Motor neuron (in vitro differentiated cells): ENCODE measurements at regions not wholly inside any gene's neighbourhood (a gene's known extent, or its start where the extent isn't known, plus 50 kb on each side); places are given as distances from the start of the nearest gene placed in this dataset.
A peak's percentile ranks its signal among the peaks of the same experiment; 100 is the strongest.

Source experiments
- ATAC-seq, 8 experiments: fragments of 200-7000 bp; cut with Tn5 transposase; replicated peaks in 6 of 8; 2 replicates each; pipeline ENCODE4 v1.8.0; 2021; ENCODE audit warnings: mild to moderate bottlenecking in 8 of 8, moderate library complexity in 8 of 8
- H3K27ac ChIP-seq, 2 donors: fragments of 250-450 bp; sonication (Bioruptor Pico); 2 replicates each; pipeline ENCODE4 v1.9.0; 2021; ENCODE audit warnings: antibody characterized with exemption in 2 of 2, mild to moderate bottlenecking in 2 of 2, moderate library complexity in 1 of 2
- H3K4me1 ChIP-seq, 2 donors: fragments of 250-450 bp; sonication (Bioruptor Pico); replicated peaks in 1 of 2; 2 replicates each; pipeline ENCODE4 v1.6.1; 2021; ENCODE audit warnings: antibody characterized with exemption in 2 of 2, mild to moderate bottlenecking in 2 of 2, moderate library complexity in 1 of 2
- H3K4me3 ChIP-seq, 5 donors: fragments of 250-450 bp; sonication (Bioruptor Pico); 2 replicates each; pipeline ENCODE4 v1.9.0; 2021; ENCODE audit warnings: antibody characterized with exemption in 5 of 5, mild to moderate bottlenecking in 5 of 5, moderate library complexity in 4 of 5
- WGBS, 10 experiments: fragments of 450-650 bp; shearing (Covaris generic); methylation state at CpG; one replicate each; pipeline ENCODE4 v1.0.0; 2022; 5-methylcytosine and 5-hydroxymethylcytosine counted together
- in situ Hi-C, 9 experiments: fragments of 400-800 bp; cut with MboI; loops; one replicate each; pipeline ENCODE4 v1.15.0; 2021; ENCODE audit warnings: low sequenced_read_pairs in 9 of 9, low pct_unique_long_range_greater_than_20kb in 2 of 9; ENCODE audit not compliant: unreplicated experiment in 9 of 9

DNA sequence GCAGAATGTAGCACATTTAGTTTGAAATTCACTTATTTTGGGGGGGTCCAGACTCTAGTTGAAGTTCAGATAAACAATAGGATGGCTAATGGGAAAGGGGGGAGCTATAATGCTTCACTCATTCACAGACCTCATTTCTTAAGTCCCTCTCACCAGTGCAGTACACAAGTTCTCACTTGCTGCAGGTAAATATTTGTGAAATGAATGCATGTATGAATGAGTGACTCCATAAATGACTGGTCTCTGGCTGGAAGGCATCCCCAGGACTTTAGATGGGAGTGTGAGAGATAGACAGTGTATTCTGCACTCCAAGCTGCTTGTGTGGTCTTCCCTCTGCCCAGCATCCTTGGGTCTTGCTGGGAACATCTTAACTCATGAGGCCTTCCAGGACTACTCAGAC lies 169.2 kb downstream of the ZIC5 start:
- no peak overlapping the region for H3K4me3 ChIP-seq
- ATAC-seq, result no peak
- in situ Hi-C loops, result no loop called here
- peaks cover 3 to 7% of the 10 kb centered on the region in 2 donors for H3K4me1 ChIP-seq
- no peak overlapping the region for H3K27ac ChIP-seq

DNA sequence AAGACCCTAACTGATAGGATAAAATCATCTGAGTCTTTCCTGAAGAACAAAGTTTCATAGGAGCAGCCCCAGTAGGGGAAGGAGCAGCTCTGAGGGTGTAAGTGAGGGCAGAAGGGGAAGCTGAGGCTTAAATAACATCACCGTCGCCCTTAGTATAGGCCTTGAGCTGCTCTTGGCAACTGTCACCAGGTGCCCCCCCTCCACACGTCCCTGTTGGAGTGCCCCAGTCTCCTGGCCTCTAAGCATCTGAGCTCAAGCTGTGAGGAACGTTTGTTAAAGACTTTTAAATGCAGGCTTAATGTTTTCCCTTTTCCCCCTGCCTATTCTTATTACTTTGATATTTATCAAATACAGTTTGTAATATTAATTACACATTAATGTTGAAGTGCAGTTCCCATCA lies 170.6 kb downstream of the ZIC5 start:
- ATAC-seq, result no peak
- in situ Hi-C loops, result no loop called here
- peaks cover 3 to 7% of the 10 kb centered on the region in 2 donors for H3K4me1 ChIP-seq
- 0 to 56% (median 26%) methylated on average over 1 to 4 of the region's 4 CpGs; no CpG with 5 or more reads in 4 of the 10 experiments for WGBS, 10 experiments
- H3K4me3 ChIP-seq, result no peak overlapping the region
- no peak overlapping the region for H3K27ac ChIP-seq

DNA sequence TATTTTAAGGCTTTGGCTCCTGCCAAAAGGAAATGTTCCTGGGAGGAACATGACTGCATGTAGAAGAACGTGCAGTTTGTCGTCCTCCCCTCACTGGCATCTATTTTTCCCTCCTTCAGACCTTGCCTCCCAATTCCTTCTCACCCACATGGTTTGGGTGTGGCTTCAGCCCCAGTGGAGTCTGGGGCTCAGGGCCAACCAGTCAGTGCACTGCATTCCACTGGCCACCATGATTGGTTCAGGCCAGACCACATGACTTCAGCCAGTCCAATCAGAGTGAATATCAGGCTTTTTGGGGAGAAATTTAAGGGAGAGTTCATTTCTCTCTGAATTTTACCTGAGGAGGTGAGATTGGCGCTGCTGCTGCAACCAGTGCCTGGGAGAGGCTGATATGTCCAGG lies 171.6 kb downstream of the ZIC5 start:
- in situ Hi-C loops, result no loop called here
- no peak for ATAC-seq
- H3K4me1 ChIP-seq, result peaks cover 0 to 7% of the 10 kb centered on the region in 2 donors
- 40 to 100% (median 82%) methylated on average over 1 to 2 of the region's 3 CpGs; no CpG with 5 or more reads in 4 of the 10 experiments for WGBS, 10 experiments
- no peak overlapping the region for H3K4me3 ChIP-seq
- H3K27ac ChIP-seq, result no peak overlapping the region

DNA sequence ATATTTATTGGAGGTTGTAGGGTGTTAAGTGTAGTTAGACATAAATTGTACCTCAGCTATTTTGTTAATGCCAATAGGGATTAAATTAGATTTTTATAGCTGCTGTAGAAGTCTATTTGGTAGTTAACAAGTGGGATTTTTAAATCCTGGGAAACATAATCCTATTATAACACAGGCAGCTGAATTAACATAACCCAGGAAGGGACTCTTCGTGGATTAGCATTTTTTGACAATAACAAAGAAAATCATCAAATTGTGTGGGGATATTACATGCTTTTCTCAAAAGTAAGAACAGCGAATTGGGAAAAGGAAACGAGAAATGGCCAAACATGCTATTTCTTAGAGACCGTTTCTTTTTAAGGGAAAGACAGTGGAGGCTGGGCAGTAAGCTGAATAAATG lies 172.8 kb downstream of the ZIC5 start:
- Histone ChIP-seq H3K27ac (no peak overlapping the region), H3K4me1 (peaks cover 0 to 7% of the 10 kb centered on the region in 2 donors), H3K4me3 (no peak overlapping the region)
- ATAC-seq, result no peak
- in situ Hi-C loops, result no loop called here
- WGBS, 10 experiments, result 38 to 100% (median 70%) methylated on average over 1 to 4 of the region's 4 CpGs

DNA sequence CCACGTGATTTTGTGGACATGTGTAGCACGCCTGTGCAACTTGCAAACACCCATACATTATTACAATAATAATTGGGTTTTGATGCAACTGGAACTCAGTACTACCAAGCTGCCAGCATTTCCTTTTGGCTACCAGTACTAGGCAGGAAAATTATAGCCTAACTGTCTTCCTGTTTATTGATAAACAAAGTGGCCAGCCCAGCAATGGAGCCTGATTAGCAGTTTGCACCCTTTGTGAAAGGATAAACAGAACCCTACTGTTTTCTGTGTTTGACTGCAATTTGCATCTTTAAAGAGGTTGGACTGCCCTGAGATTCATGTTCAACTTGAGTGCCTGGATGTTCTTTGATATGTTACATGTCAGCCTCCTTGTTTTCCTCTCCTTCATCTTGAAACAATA lies 173.9 kb downstream of the ZIC5 start:
- Histone ChIP-seq H3K4me3 (no peak overlapping the region), H3K27ac (no peak overlapping the region), H3K4me1 (peaks cover 0 to 7% of the 10 kb centered on the region in 2 donors)
- ATAC-seq, result no peak
- 20 to 80% methylated on average over 1 to 2 of the region's 2 CpGs; no CpG with 5 or more reads in 8 of the 10 experiments for WGBS, 10 experiments
- in situ Hi-C loops, result no loop called here

DNA sequence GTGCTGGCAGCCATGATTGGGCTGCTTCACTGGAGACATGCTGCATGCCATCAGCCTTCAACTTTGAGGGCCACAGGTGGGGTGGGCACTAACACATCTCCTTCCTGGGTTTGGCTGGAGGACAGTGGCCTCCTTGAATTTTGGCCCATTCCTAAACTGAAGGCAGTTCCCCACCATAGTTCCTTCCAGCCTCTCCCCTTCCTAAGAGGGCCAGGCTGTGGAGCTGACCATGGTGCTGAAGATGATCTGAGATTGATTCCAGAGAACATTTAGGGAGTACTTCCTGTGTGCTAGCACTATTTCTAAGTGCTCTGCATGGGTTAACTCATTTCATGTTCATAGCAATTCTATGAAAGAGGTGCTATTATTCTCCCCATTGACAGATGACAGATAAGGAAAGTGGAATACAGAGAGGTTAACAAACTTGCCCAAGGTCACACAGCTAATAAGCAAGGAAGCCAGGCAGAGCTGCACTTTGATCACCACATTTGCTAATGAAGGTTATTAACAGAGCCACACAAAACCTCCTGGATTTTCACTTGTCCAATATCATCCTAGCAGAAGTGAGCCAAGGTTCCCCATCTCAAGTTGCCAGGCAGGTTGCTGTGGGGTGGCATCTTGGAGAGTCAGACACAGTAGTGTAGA lies 175.3 kb downstream of the ZIC5 start:
- no peak overlapping the region for H3K4me3 ChIP-seq
- in situ Hi-C loops, result no loop called here
- H3K27ac ChIP-seq, result no peak overlapping the region
- peaks cover 3 to 7% of the 10 kb centered on the region in 2 donors for H3K4me1 ChIP-seq
- peak in 2 of 8 experiments; percentile 41 to 67 for ATAC-seq

DNA sequence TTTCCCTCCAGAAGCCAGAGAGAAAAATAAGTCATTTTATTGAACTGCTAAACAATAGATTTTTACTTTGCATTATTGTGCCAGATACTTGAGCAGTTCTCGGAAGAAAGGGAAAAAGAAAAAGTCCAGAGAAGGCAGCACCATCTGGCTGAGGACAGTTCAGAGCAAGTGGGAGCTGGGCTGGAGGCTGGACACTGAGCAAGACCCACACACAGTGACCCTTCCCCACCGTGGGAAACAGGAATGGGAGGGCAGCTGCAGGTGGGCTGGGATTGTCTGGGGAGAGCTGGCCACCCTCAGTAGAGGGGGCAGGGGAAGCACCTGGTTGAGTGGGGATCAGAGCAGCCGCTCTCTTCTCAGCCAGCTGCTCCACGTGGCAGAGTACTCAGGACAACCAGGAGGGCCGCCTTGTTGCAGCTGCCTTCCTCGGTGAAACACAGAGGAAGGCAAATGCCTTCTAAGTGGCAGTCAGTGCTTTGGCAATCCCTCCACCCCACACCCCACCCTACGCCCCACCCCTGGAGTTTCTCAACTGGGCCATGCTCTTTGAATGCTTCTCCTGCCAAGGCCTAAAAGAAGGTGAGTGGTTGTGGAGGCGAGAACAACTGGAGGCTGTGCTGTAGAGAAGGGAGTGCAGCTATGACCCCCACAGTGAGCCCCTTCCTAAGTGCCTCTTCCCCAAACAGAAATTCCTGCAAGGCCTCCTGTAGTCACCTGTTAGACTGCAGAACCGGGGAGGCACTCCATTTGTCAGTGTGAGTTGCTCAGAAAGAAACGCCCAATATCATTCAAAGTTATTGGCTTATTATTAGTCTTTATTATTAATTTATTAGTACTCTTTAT lies 179.3 kb downstream of the ZIC5 start:
- in situ Hi-C loops, result no loop called here
- Histone ChIP-seq H3K4me1 (peaks cover 0 to 3% of the 10 kb centered on the region in 2 donors), H3K4me3 (no peak overlapping the region), H3K27ac (no peak overlapping the region)
- ATAC-seq, result no peak
- 16 to 94% (median 58%) methylated on average over 1 to 5 of the region's 10 CpGs; no CpG with 5 or more reads in 2 of the 10 experiments for WGBS, 10 experiments

DNA sequence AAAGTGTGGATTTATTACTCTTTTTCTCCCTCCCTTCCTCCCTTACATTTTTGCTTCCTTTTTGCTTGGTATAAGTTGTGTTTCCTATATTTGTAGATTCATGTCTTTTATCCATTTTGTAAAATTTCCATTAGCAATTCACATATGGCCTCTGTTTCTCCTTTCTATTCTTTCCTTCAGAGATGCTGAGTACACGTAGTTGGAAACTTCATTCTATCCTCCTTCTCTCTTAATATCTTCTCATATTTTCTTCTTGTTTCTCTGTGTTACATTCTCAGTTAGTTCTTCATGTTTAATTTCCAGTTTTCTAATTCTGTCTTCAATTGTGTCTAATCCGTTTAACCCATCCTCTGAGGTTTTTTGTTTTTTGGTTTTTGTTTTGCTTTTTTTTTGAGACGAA lies 188.9 kb downstream of the ZIC5 start:
- in situ Hi-C loops, result no loop called here
- 21 to 100% (median 86%) methylated on average over 2 to 3 of the region's 3 CpGs for WGBS, 10 experiments

DNA sequence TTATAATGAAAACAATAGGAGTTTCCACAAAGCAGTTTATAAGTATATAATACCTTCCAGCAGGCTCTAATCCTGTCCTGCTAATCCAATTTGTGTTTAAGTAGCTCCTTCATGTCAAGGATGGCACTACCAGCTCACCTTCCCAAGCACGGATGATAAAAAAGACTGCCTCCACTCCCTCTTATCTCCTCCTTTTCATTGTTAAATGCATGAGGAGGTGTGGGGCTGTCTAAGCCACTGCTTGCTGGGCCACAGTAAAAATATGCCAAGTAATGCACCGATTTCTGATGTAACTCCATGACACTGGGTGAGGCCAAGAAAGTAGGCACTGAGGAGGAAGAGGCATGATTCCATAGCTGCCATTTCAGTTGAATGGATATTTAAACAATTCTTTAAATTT lies 193.1 kb downstream of the ZIC5 start:
- Histone ChIP-seq H3K27ac (no peak overlapping the region), H3K4me3 (no peak overlapping the region), H3K4me1 (no peaks in the 10 kb centered on the region)
- no peak for ATAC-seq
- WGBS, 10 experiments, result 20 to 100% (median 80%) methylated on average over 1 of the region's 2 CpGs; no CpG with 5 or more reads in 5 of the 10 experiments
- in situ Hi-C loops, result no loop called here

More for the DNA sequence above, 188.9 kb downstream of the ZIC5 start:
- ATAC-seq, result no peak
- Histone ChIP-seq H3K4me1 (no peaks in the 10 kb centered on the region), H3K4me3 (no peak overlapping the region), H3K27ac (no peak overlapping the region)

DNA sequence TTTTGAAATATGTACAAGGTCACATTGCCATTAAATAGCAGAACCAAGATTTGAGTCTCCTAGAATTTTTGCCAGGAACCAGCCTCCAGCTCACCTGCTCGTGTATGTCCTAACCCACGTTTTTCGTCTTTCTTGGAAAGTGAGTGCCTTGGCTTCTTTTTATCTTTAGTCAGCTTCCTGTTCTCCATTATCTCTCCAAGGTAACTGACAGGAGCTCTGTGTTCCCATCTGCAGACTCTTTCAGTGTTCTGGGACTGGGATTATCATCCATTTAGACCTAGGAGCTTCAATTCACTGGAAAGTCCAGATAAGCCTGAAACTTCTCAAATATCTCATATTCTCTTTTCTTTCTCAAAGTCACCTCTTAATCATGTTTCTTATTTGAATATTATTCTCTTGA lies 193.7 kb downstream of the ZIC5 start:
- 5 to 86% (median 62%) methylated on average over 3 of the region's 3 CpGs; no CpG with 5 or more reads in 4 of the 10 experiments for whole genome bisulfite sequencing, 10 experiments
- H3K4me3 ChIP-seq, result no peak overlapping the region
- no peak for ATAC-seq
- in situ Hi-C loops, result no loop called here
- H3K27ac ChIP-seq, result no peak overlapping the region
- H3K4me1 ChIP-seq, result no peaks in the 10 kb centered on the region

DNA sequence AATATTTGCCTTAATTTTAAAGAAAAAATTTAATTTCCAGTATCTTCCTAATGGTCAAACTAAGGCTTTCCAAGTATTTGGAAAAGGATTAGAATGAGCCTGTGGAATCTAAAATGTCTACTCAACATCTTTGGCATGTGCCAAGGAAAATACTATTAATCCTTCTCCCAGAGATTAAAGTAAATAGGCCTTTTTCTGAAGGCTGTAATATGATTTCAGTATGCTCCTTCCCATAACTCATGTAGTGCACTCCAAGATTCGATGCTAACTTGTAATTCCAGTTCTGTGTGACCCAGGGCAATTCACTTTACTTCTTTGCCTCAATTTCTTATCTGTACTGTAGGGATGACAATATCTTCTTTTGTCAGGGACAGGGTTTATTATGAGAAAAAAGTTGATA lies 196.9 kb downstream of the ZIC5 start:
- Histone ChIP-seq H3K4me1 (no peaks in the 10 kb centered on the region), H3K27ac (no peak overlapping the region), H3K4me3 (no peak overlapping the region)
- in situ Hi-C loops, result no loop called here
- no peak for ATAC-seq
- 0 to 100% (median 88%) methylated on average over 1 of the region's 1 CpG; no CpG with 5 or more reads in 3 of the 10 experiments for WGBS, 10 experiments

DNA sequence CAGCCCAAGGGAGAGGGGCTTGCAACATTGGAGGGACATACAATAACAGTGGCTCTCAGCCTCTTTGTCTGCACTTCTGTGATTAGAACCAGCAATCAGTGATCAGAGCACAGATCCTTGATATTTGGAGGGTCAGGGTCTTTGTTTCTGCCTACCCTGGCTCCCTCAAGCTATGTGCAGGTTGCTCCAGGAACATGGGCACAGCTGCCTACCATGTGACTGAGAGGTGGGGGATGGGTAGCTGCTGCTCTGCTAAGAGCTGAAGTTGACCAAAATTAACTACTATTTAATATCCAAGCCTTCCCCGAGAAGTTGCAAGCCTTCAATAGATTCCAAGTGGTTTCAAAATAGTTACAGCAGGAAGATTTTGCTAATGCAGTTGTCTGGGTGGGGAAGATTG lies 202.6 kb downstream of the ZIC5 start:
- in situ Hi-C loops, result no loop called here
- WGBS, 10 experiments, result 0 to 60% (median 11%) methylated on average over 1 of the region's 1 CpG; no CpG with 5 or more reads in 5 of the 10 experiments
- H3K4me3 ChIP-seq, result no peak overlapping the region
- H3K4me1 ChIP-seq, result peaks cover 0 to 7% of the 10 kb centered on the region in 2 donors
- no peak overlapping the region for H3K27ac ChIP-seq
- ATAC-seq, result no peak

DNA sequence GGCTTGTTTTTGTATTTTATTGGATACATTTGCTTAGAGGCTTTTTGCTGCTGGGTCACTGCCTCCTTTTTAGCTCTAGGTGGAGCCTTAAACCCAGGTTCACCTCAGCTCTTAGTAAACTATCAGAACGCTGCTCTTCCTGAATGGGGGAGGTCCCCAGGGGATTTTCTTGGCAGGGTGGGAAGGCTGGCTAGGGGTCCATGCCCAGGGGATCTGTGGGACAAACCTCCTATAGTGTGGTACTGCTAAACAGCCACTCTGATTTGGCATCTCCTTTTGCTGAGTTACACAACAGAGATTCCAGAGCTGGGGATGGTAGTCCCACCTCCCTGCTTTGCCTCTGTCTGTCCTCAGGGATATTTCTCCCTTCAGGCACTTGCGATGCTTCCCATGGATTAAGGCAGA lies 204.9 kb downstream of the ZIC5 start:
- Histone ChIP-seq H3K27ac (no peak overlapping the region), H3K4me3 (no peak overlapping the region), H3K4me1 (peaks cover 0 to 7% of the 10 kb centered on the region in 2 donors)
- in situ Hi-C loops, result no loop called here
- no peak for ATAC-seq
- WGBS, 10 experiments, result 14 to 100% (median 60%) methylated on average over 1 to 2 of the region's 2 CpGs; no CpG with 5 or more reads in 3 of the 10 experiments
